PC-9 (cell line): ENCODE measurements at regions not wholly inside any gene's neighbourhood (a gene's known extent, or its start where the extent isn't known, plus 50 kb on each side); places are given as distances from the start of the nearest gene placed in this dataset.

Source experiments
- BruUV-seq: library from RNA; stranded (reverse); fragments of 400-500 nt; replicated peaks from 2 replicates; lab custom pipeline; 2021; lab: Mats Ljungman, UMichigan
- CTCF ChIA-PET: fragments of 300-600 bp; sonication (Branson Sonifier 250); formaldehyde crosslinking; loops from one replicate; lab custom pipeline; 2022; ENCODE audit warnings: antibody characterized with exemption; lab: Charles Lee
- POLR2A ChIA-PET: fragments of 300-600 bp; sonication (Branson Sonifier 250); formaldehyde crosslinking; loops from one replicate; lab custom pipeline; 2022; ENCODE audit warnings: antibody characterized with exemption; ENCODE audit not compliant: unreplicated experiment; lab: Charles Lee
- DNase-seq, 2 experiments: peaks; one replicate each; pipeline versions ENCODE4 v3.0.0 to v3.0.0-alpha.2; 2015 to 2022; ENCODE audit warnings: mixed read lengths in 1 of 2
- H2AFZ ChIP-seq: fragments of 200-600 bp; sonication (generic); 2 replicates; pipeline ENCODE4 v1.8.1; 2017; ENCODE audit warnings: antibody characterized with exemption
- H3F3A ChIP-seq: fragments of 200-600 bp; sonication (generic); 2 replicates; pipeline ENCODE4 v1.8.1; 2017; ENCODE audit warnings: antibody characterized with exemption, mild to moderate bottlenecking, low read depth; ENCODE audit not compliant: insufficient read depth
- H3K27ac ChIP-seq: fragments of 200-600 bp; sonication (generic); 2 replicates; pipeline ENCODE4 v1.6.1; 2016; ENCODE audit warnings: mixed run types
- H3K27me3 ChIP-seq: fragments of 200-600 bp; sonication (generic); 2 replicates; pipeline ENCODE4 v1.6.1; 2016; ENCODE audit warnings: low read depth, mixed run types; ENCODE audit not compliant: insufficient read depth
- H3K36me3 ChIP-seq: fragments of 200-600 bp; sonication (generic); 2 replicates; pipeline ENCODE4 v1.6.1; 2016; ENCODE audit warnings: low read depth, mixed run types
- H3K4me1 ChIP-seq: fragments of 200-600 bp; sonication (generic); replicated peaks from 2 replicates; pipeline ENCODE4 v1.6.1; 2016; ENCODE audit warnings: mixed run types; ENCODE audit not compliant: insufficient read depth
- H3K4me2 ChIP-seq: fragments of 200-600 bp; sonication (generic); 2 replicates; pipeline ENCODE4 v1.6.1; 2017; ENCODE audit warnings: mixed run types
- H3K4me3 ChIP-seq: fragments of 200-600 bp; sonication (generic); 2 replicates; pipeline ENCODE4 v1.6.1; 2016; ENCODE audit warnings: mixed run types
- H3K79me2 ChIP-seq: fragments of 200-600 bp; sonication (generic); 2 replicates; pipeline ENCODE4 v1.6.1; 2017; ENCODE audit warnings: low read depth, mixed run types
- H3K9me2 ChIP-seq: fragments of 200-600 bp; sonication (generic); 2 replicates; pipeline ENCODE4 v1.8.1; 2017; ENCODE audit warnings: mild to moderate bottlenecking; ENCODE audit not compliant: insufficient read depth
- H3K9me3 ChIP-seq: fragments of 200-600 bp; sonication (generic); 2 replicates; pipeline ENCODE4 v1.8.1; 2016; ENCODE audit warnings: low read depth; ENCODE audit not compliant: insufficient read depth
- H4K20me1 ChIP-seq: fragments of 200-600 bp; sonication (generic); 2 replicates; pipeline ENCODE4 v1.8.1; 2017; ENCODE audit not compliant: insufficient read depth
- EZH2 ChIP-seq: fragments of 200-600 bp; sonication (generic); IDR thresholded peaks from 2 replicates; pipeline ENCODE4 v1.8.0; 2017; ENCODE audit warnings: antibody characterized with exemption, low read depth
- intact Hi-C: fragments of 100-400 bp; cut with micrococcal nuclease; formaldehyde crosslinking; loops from one replicate; pipeline ENCODE4 v1.10.0; 2022; ENCODE audit not compliant: unreplicated experiment
- TF ChIP-seq, protein P1 (sequence below): fragments of 200-600 bp; sonication (generic); conservative IDR thresholded peaks from 2 replicates; pipeline ENCODE4 v1.6.1; 2017; ENCODE audit warnings: mixed run types, antibody characterized with exemption, mild to moderate bottlenecking, moderate library complexity

GRCh38 chr2:185664384-185664783 is 74.2 kb upstream of the FSIP2 start:
- Histone ChIP-seq H3K9me2 (no peaks in the 10 kb centered on the region), H3K4me2 (no peak overlapping the region), H3K79me2 (no peaks in the 10 kb centered on the region), H3K27ac (no peak overlapping the region), H3K4me1 (no peaks in the 10 kb centered on the region), H2AFZ (no peak overlapping the region), H3K36me3 (no peaks in the 10 kb centered on the region), H3F3A (no peaks in the 10 kb centered on the region), H3K27me3 (no peaks in the 10 kb centered on the region), H3K4me3 (no peak overlapping the region), H4K20me1 (no peaks in the 10 kb centered on the region), H3K9me3 (no peaks in the 10 kb centered on the region)
- no peak for DNase-seq
- CTCF ChIA-PET, result no interaction called here
- POLR2A ChIA-PET, result no interaction called here
- intact Hi-C loops, result no loop called here
- BruUV-seq, result no TSS peak
- TF ChIP-seq, protein P1, sequence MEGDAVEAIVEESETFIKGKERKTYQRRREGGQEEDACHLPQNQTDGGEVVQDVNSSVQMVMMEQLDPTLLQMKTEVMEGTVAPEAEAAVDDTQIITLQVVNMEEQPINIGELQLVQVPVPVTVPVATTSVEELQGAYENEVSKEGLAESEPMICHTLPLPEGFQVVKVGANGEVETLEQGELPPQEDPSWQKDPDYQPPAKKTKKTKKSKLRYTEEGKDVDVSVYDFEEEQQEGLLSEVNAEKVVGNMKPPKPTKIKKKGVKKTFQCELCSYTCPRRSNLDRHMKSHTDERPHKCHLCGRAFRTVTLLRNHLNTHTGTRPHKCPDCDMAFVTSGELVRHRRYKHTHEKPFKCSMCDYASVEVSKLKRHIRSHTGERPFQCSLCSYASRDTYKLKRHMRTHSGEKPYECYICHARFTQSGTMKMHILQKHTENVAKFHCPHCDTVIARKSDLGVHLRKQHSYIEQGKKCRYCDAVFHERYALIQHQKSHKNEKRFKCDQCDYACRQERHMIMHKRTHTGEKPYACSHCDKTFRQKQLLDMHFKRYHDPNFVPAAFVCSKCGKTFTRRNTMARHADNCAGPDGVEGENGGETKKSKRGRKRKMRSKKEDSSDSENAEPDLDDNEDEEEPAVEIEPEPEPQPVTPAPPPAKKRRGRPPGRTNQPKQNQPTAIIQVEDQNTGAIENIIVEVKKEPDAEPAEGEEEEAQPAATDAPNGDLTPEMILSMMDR, result no peak
- TF ChIP-seq EZH2, result no peak

DNA sequence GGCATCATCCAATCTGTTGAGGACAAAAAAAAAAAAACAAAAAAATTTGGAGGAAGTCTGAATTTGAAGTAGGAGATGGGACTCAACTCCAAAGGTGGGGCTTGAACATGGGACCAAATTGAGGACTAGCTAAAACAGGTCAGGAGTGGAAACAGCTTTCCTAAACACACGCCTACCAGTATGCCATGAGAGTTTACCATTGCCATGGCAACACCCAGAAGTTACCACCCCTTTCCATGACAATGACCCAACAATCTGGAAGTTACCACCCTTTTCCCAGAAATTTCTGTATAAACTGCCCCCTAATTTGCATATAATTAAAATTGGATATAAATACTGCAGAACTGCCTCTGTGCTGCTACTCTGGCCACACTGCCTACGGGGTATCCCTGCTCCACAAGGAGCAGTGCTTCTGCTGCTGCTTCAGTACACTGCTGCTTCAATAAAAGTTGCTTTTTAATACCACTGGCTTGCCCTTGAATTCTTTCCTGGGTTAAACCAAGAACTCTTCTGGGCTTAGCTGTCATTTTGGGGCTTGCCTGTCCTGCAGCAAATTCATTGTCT is 73.3 kb upstream of the FSIP2 start:
- H2AFZ ChIP-seq, result no peak overlapping the region
- no peaks in the 10 kb centered on the region for H3K4me1 ChIP-seq
- intact Hi-C loops, result no loop called here
- H3K27me3 ChIP-seq, result no peaks in the 10 kb centered on the region
- H3K27ac ChIP-seq, result no peak overlapping the region
- no peaks in the 10 kb centered on the region for H3K9me3 ChIP-seq
- ChIA-PET POLR2A (no interaction called here), CTCF (no interaction called here)
- no peaks in the 10 kb centered on the region for H4K20me1 ChIP-seq
- H3F3A ChIP-seq, result no peaks in the 10 kb centered on the region
- H3K4me2 ChIP-seq, result no peak overlapping the region
- H3K9me2 ChIP-seq, result no peaks in the 10 kb centered on the region
- no peak for TF ChIP-seq EZH2
- TF ChIP-seq, protein P1, result no peak
- no peaks in the 10 kb centered on the region for H3K79me2 ChIP-seq
- H3K4me3 ChIP-seq, result no peak overlapping the region
- DNase-seq, result no peak
- H3K36me3 ChIP-seq, result no peaks in the 10 kb centered on the region
- BruUV-seq, result no TSS peak

GRCh38 chr2:185667452-185667851 is 71.2 kb upstream of the FSIP2 start:
- no peak overlapping the region for H3K4me3 ChIP-seq
- no peak overlapping the region for H3K4me2 ChIP-seq
- no peak overlapping the region for H3K27ac ChIP-seq
- intact Hi-C loops, result no loop called here
- BruUV-seq, result no TSS peak
- H3K9me2 ChIP-seq, result no peaks in the 10 kb centered on the region
- TF ChIP-seq, protein P1, result no peak
- TF ChIP-seq EZH2, result no peak
- DNase-seq, result no peak
- H2AFZ ChIP-seq, result no peak overlapping the region
- H3K4me1 ChIP-seq, result no peaks in the 10 kb centered on the region
- H3K79me2 ChIP-seq, result no peaks in the 10 kb centered on the region
- H3K9me3 ChIP-seq, result no peaks in the 10 kb centered on the region
- no peaks in the 10 kb centered on the region for H3F3A ChIP-seq
- POLR2A ChIA-PET, result no interaction called here
- H3K36me3 ChIP-seq, result no peaks in the 10 kb centered on the region
- H4K20me1 ChIP-seq, result no peaks in the 10 kb centered on the region
- no peaks in the 10 kb centered on the region for H3K27me3 ChIP-seq
- CTCF ChIA-PET, result no interaction called here
